LoVo (cell line): ENCODE measurements at regions not wholly inside any gene's neighbourhood (a gene's known extent, or its start where the extent isn't known, plus 50 kb on each side); places are given as distances from the start of the nearest gene placed in this dataset.
"Not testable (repeated sequence)": the region's sequence is repeated elsewhere in the genome, so short reads cannot be mapped to it uniquely, and the experiment has no call there.

Experiments
- DNase-seq: peaks from one replicate; pipeline ENCODE4 v3.0.0-alpha.2; 2016; ENCODE audit warnings: low spot score

GRCh38 chr13:23081220-23081619, 99.6 kb upstream of the SGCG start:
- DNase-seq: no peak

GRCh38 chr13:23081901-23082300, 98.9 kb upstream of the SGCG start:
- no peak for DNase-seq

GRCh38 chr13:23086968-23087623, 93.7 kb upstream of the SGCG start:
- DNase-seq: no peak

GRCh38 chr13:23087880-23088279, 92.9 kb upstream of the SGCG start:
- DNase-seq: no peak

GRCh38 chr13:23098161-23098907, 82.4 kb upstream of the SGCG start:
- DNase-seq: no peak

GRCh38 chr13:23105051-23105450, 75.7 kb upstream of the SGCG start:
- no peak for DNase-seq

GRCh38 chr13:23107665-23108064, 73.1 kb upstream of the SGCG start:
- no peak for DNase-seq

- no peak for DNase-seq
Observed at GRCh38 chr13:23119131-23119530, 61.6 kb upstream of the SGCG start.

GRCh38 chr13:23127540-23127939, 53.2 kb upstream of the SGCG start:
- not testable (repeated sequence) for DNase-seq

GRCh38 chr13:23129331-23129730, 51.4 kb upstream of the SGCG start:
- DNase-seq: no peak
